NT2/D1 (cell line): ENCODE measurements at regions not wholly inside any gene's neighbourhood (a gene's known extent, or its start where the extent isn't known, plus 50 kb on each side); places are given as distances from the start of the nearest gene placed in this dataset.

Experiments used
- SUZ12 ChIP-seq: IDR thresholded peaks from 2 replicates; pipeline ENCODE4 v1.6.1; 2011; ENCODE audit not compliant: insufficient read length, insufficient read depth; ENCODE audit errors: extremely low read depth
- YY1 ChIP-seq: IDR thresholded peaks from 2 replicates; pipeline ENCODE4 v1.6.1; 2011; ENCODE audit not compliant: insufficient read length, insufficient read depth
- ZNF274 ChIP-seq: IDR thresholded peaks from 2 replicates; pipeline ENCODE4 v1.6.1; 2011; ENCODE audit warnings: mild to moderate bottlenecking, low read depth, low read length

GRCh38 chr1:217273866-217274265 lies 357.0 kb downstream of the GPATCH2 start:
- TF ChIP-seq ZNF274 (no peak), YY1 (no peak), SUZ12 (no peak)
